Activated CD4-positive, alpha-beta T cell treated with anti-CD3 and anti-CD28 coated beads for 4 hours (primary cell): ENCODE measurements at regions not wholly inside any gene's neighbourhood (a gene's known extent, or its start where the extent isn't known, plus 50 kb on each side); places are given as distances from the start of the nearest gene placed in this dataset.
"Not testable (repeated sequence)": the region's sequence is repeated elsewhere in the genome, so short reads cannot be mapped to it uniquely, and the experiment has no call there.

Experiments used
- DNase-seq, 2 donors: peaks; one replicate each; pipeline ENCODE4 v3.0.0-alpha.2; 2020

GRCh38 chr6:135129136-135129856 is 51.8 kb upstream of the MYB start:
- no peak for DNase-seq

- DNase-seq = peak; percentile 58 to 62
Observed at GRCh38 chr6:135128268-135128914, 52.7 kb upstream of the MYB start.

- DNase-seq = no peak
Observed at GRCh38 chr6:135126729-135127128, 54.4 kb upstream of the MYB start.

- no peak for DNase-seq
Observed at GRCh38 chr6:135126034-135126433, 55.1 kb upstream of the MYB start.

- DNase-seq = no peak
Observed at GRCh38 chr6:135121434-135121833, 59.7 kb upstream of the MYB start.

- no peak for DNase-seq
Observed at GRCh38 chr6:135118134-135118730, 62.9 kb upstream of the MYB start.

- no peak for DNase-seq
Observed at GRCh38 chr6:135117413-135117968, 62.9 kb upstream of the HBS1L start.

GRCh38 chr6:135116571-135116970 is 61.9 kb upstream of the HBS1L start:
- DNase-seq = peak; percentile 14 to 33

- DNase-seq = no peak
Observed at GRCh38 chr6:135115834-135116233, 61.2 kb upstream of the HBS1L start.

GRCh38 chr6:135115411-135115810 is 60.8 kb upstream of the HBS1L start:
- DNase-seq = no peak

- DNase-seq = peak; percentile 27 to 35
Observed at GRCh38 chr6:135114355-135115145, 59.9 kb upstream of the HBS1L start.

- DNase-seq = no peak
Observed at GRCh38 chr6:135113860-135114259, 59.2 kb upstream of the HBS1L start.

- not testable (repeated sequence) for DNase-seq
Observed at GRCh38 chr6:135112951-135113350, 58.3 kb upstream of the HBS1L start.

GRCh38 chr6:135110261-135110781 is 55.7 kb upstream of the HBS1L start:
- DNase-seq = not testable (repeated sequence)

GRCh38 chr6:135109761-135110160 is 55.1 kb upstream of the HBS1L start:
- no peak for DNase-seq

- no peak for DNase-seq
Observed at GRCh38 chr6:135108692-135109091, 54.1 kb upstream of the HBS1L start.

- DNase-seq = no peak
Observed at GRCh38 chr6:135106611-135107010, 52.0 kb upstream of the HBS1L start.

GRCh38 chr6:135105710-135106109 is 51.1 kb upstream of the HBS1L start:
- DNase-seq = no peak

GRCh38 chr6:135105299-135105698 is 50.7 kb upstream of the HBS1L start:
- no peak for DNase-seq
